HepG2 (cell line): ENCODE measurements at regions not wholly inside any gene's neighbourhood (a gene's known extent, or its start where the extent isn't known, plus 50 kb on each side); places are given as distances from the start of the nearest gene placed in this dataset.

Source experiments
- EP300 ChIP-seq, 3 experiments: sonication (generic) in 1 of 3; formaldehyde crosslinking in 1 of 3; IDR thresholded peaks; 2 replicates each; pipeline versions ENCODE4 v1.5.1 to v1.6.1; 2011 to 2020; ENCODE audit warnings: low read depth in 2 of 3, low read length in 2 of 3, borderline replicate concordance in 1 of 3, improper control_type of control experiment in 1 of 3, mild to moderate bottlenecking in 1 of 3, missing genetic modification reagents in 1 of 3, moderate library complexity in 1 of 3
- MXI1 ChIP-seq: IDR thresholded peaks from 3 replicates; pipeline ENCODE4 v1.6.1; 2012; ENCODE audit warnings: low read depth, low read length, inconsistent platforms, borderline replicate concordance
- POLR2AphosphoS2 ChIP-seq: IDR thresholded peaks from 2 replicates; pipeline ENCODE4 v1.6.1; 2011; ENCODE audit warnings: low read depth, low read length, improper control_type of control experiment
- RAD21 ChIP-seq: fragments of 450-650 bp; formaldehyde crosslinking; IDR thresholded peaks from 2 replicates; pipeline ENCODE4 v1.5.0; 2020; ENCODE audit warnings: mild to moderate bottlenecking
- RFXAP ChIP-seq: sonication (generic); formaldehyde crosslinking; IDR thresholded peaks from 2 replicates; pipeline ENCODE4 v1.4.0; 2020; ENCODE audit warnings: missing genetic modification reagents, borderline replicate concordance
- SUZ12 ChIP-seq: fragments of 150-350 bp; IDR thresholded peaks from 2 replicates; pipeline ENCODE4 v1.6.1; 2014; ENCODE audit warnings: low read depth, low read length
- TAF1 ChIP-seq: sonication (generic); formaldehyde crosslinking; IDR thresholded peaks from 2 replicates; pipeline ENCODE4 v1.4.0; 2020; ENCODE audit warnings: missing genetic modification reagents
- TF ChIP-seq, protein P1 (sequence below): sonication (generic); formaldehyde crosslinking; IDR thresholded peaks from 2 replicates; pipeline ENCODE4 v1.5.0; 2020; ENCODE audit warnings: mild to moderate bottlenecking, missing genetic modification reagents, moderate library complexity

DNA sequence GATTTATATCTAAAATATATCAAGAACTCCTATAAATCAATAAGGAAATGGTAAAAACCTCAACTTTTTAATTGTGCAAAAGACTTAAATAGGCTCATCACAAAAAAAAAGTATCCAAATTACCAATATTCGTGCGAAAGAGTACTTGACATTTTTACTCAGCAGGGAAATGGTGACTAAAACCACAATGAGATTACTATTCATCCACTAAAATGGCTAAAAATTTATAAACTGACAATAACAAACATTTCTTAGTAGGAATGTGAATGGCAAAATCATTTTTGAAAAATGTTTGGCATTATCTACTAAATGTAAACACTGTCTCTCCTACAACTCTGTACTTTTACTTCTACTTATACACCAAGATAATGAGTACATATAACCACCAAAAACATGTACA lies 184.8 kb upstream of the RND3 start:
- TF ChIP-seq RFXAP (CRISPR knock-in tag) (no peak), POLR2AphosphoS2 (no peak), TAF1 (CRISPR knock-in tag) (no peak), RAD21 (CRISPR knock-in tag) (no peak), SUZ12 (no peak), EP300 (IDR thresholded peaks at IDR 0.05; ENCODE audit: low read depth in 2 of 2, low read length in 2 of 2) (no peak), EP300 (CRISPR knock-in tag; IDR thresholded peaks at IDR 0.05; ENCODE audit: borderline replicate concordance) (no peak), MXI1 (no peak)
- TF ChIP-seq, protein P1, sequence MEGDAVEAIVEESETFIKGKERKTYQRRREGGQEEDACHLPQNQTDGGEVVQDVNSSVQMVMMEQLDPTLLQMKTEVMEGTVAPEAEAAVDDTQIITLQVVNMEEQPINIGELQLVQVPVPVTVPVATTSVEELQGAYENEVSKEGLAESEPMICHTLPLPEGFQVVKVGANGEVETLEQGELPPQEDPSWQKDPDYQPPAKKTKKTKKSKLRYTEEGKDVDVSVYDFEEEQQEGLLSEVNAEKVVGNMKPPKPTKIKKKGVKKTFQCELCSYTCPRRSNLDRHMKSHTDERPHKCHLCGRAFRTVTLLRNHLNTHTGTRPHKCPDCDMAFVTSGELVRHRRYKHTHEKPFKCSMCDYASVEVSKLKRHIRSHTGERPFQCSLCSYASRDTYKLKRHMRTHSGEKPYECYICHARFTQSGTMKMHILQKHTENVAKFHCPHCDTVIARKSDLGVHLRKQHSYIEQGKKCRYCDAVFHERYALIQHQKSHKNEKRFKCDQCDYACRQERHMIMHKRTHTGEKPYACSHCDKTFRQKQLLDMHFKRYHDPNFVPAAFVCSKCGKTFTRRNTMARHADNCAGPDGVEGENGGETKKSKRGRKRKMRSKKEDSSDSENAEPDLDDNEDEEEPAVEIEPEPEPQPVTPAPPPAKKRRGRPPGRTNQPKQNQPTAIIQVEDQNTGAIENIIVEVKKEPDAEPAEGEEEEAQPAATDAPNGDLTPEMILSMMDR (CRISPR knock-in tag) = no peak
